ENCODE measurements at regions not wholly inside any gene's neighbourhood (a gene's known extent, or its start where the extent isn't known, plus 50 kb on each side); places are given as distances from the start of the nearest gene placed in this dataset.

DNA sequence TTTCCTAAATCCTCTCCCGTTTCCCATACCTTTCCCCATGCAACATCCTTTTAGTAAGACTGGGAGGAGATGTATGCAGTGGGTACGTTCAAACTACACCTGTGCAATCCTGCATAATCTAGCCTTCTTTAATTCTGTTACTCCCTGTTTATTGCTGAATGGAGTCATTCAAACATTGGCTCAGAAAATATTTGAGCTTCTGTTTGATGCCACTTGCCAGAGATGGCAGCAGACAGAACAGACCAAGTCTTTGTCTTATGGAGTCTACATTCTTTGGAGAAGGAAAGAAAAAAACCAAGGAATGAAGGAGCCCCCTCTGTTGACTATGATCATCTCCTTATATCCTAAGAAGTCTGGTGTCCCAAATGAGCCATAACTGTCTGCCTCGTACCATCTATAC lies 288.8 kb downstream of the HAPSTR1 start:
- H3K27ac ChIP-seq (ENCODE audit: low read depth, low read length): no peak overlapping the region
- no peaks in the 10 kb centered on the region for H3F3A ChIP-seq (ENCODE audit: insufficient read depth)
- no peaks in the 10 kb centered on the region for H3K9me2 ChIP-seq (replicated peaks; ENCODE audit: insufficient read depth, low read length)
- no peaks in the 10 kb centered on the region for H3K79me2 ChIP-seq (ENCODE audit: insufficient read depth, low read length)
- no peaks in the 10 kb centered on the region for H3K9me3 ChIP-seq (ENCODE audit: insufficient read depth, low read length)
- no peaks in the 10 kb centered on the region for H3K27me3 ChIP-seq (ENCODE audit: low read length)
- no peak overlapping the region for H3K4me2 ChIP-seq (ENCODE audit: low read depth, low read length, poor library complexity, severe bottlenecking)
- H3K36me3 ChIP-seq (ENCODE audit: low read length): no peaks in the 10 kb centered on the region
- no peak overlapping the region for H3K9ac ChIP-seq (ENCODE audit: low read length)
- TF ChIP-seq, protein P1, sequence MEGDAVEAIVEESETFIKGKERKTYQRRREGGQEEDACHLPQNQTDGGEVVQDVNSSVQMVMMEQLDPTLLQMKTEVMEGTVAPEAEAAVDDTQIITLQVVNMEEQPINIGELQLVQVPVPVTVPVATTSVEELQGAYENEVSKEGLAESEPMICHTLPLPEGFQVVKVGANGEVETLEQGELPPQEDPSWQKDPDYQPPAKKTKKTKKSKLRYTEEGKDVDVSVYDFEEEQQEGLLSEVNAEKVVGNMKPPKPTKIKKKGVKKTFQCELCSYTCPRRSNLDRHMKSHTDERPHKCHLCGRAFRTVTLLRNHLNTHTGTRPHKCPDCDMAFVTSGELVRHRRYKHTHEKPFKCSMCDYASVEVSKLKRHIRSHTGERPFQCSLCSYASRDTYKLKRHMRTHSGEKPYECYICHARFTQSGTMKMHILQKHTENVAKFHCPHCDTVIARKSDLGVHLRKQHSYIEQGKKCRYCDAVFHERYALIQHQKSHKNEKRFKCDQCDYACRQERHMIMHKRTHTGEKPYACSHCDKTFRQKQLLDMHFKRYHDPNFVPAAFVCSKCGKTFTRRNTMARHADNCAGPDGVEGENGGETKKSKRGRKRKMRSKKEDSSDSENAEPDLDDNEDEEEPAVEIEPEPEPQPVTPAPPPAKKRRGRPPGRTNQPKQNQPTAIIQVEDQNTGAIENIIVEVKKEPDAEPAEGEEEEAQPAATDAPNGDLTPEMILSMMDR (IDR thresholded peaks at IDR 0.05; ENCODE audit: insufficient read depth, low read length, poor library complexity, severe bottlenecking): no peak
- TF ChIP-seq EZH2phosphoT487 (conservative IDR thresholded peaks at IDR 0.05; ENCODE audit: low read length): no peak
- H4K20me1 ChIP-seq (ENCODE audit: low read depth, low read length): no peaks in the 10 kb centered on the region
- H3K4me3 ChIP-seq (ENCODE audit: insufficient read depth, low read length, poor library complexity, severe bottlenecking): no peak overlapping the region
- no peak overlapping the region for H2AFZ ChIP-seq (ENCODE audit: low read depth, low read length, severe bottlenecking)

DNA sequence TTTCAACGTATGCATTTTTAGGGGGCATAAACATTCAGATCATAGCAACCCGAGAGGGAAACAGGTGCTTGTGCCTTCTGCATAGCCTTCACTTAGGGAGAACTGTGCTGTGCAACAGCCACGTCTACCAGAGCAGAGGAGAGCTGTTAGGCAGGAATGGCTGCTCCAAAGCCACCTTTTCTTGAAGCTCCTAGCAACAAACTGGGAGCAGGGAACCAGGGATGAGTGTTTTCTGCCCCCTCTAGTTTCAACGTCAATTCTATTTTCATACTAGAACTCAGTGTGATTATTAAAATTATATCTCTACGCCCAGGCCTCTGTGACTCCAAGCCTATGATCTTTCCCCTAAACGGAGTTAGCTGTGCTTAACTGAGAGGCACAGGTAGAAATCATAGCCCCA lies 290.0 kb downstream of the HAPSTR1 start:
- H3K27me3 ChIP-seq (ENCODE audit: low read length): no peaks in the 10 kb centered on the region
- H4K20me1 ChIP-seq (ENCODE audit: low read depth, low read length): no peaks in the 10 kb centered on the region
- no peaks in the 10 kb centered on the region for H3K9me2 ChIP-seq (replicated peaks; ENCODE audit: insufficient read depth, low read length)
- H3K9me3 ChIP-seq (ENCODE audit: insufficient read depth, low read length): no peaks in the 10 kb centered on the region
- H3K27ac ChIP-seq (ENCODE audit: low read depth, low read length): no peak overlapping the region
- H2AFZ ChIP-seq (ENCODE audit: low read depth, low read length, severe bottlenecking): no peak overlapping the region
- TF ChIP-seq, protein P1 (IDR thresholded peaks at IDR 0.05; ENCODE audit: insufficient read depth, low read length, poor library complexity, severe bottlenecking): no peak
- TF ChIP-seq EZH2phosphoT487 (conservative IDR thresholded peaks at IDR 0.05; ENCODE audit: low read length): no peak
- no peaks in the 10 kb centered on the region for H3K36me3 ChIP-seq (ENCODE audit: low read length)
- no peaks in the 10 kb centered on the region for H3K79me2 ChIP-seq (ENCODE audit: insufficient read depth, low read length)
- no peak overlapping the region for H3K9ac ChIP-seq (ENCODE audit: low read length)
- H3F3A ChIP-seq (ENCODE audit: insufficient read depth): no peaks in the 10 kb centered on the region
- no peak overlapping the region for H3K4me2 ChIP-seq (ENCODE audit: low read depth, low read length, poor library complexity, severe bottlenecking)
- H3K4me3 ChIP-seq (ENCODE audit: insufficient read depth, low read length, poor library complexity, severe bottlenecking): no peak overlapping the region

DNA sequence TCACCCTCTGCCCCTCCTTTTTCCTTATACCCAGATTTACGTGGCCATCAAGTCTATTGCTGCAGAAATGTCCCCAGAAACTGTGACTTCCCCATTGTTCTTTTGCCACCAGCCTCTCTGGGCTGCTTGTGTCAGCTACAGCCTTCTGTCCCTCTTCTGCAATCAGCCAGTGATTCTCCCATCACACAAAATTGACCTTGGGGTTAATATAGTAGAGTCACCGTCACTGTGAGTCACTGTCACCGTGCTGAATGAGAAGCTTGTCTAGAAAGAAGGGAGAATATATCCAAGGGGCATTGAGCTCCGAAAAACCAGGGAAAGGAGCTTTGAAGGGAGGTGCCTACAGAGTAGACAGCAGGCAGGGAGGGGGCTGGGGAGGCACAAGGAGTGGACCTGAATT lies 290.5 kb downstream of the HAPSTR1 start:
- no peaks in the 10 kb centered on the region for H3K79me2 ChIP-seq (ENCODE audit: insufficient read depth, low read length)
- H3F3A ChIP-seq (ENCODE audit: insufficient read depth): no peaks in the 10 kb centered on the region
- no peaks in the 10 kb centered on the region for H4K20me1 ChIP-seq (ENCODE audit: low read depth, low read length)
- H3K9ac ChIP-seq (ENCODE audit: low read length): no peak overlapping the region
- H3K27ac ChIP-seq (ENCODE audit: low read depth, low read length): no peak overlapping the region
- H3K9me2 ChIP-seq (replicated peaks; ENCODE audit: insufficient read depth, low read length): no peaks in the 10 kb centered on the region
- TF ChIP-seq, protein P1 (IDR thresholded peaks at IDR 0.05; ENCODE audit: insufficient read depth, low read length, poor library complexity, severe bottlenecking): no peak
- no peak for TF ChIP-seq EZH2phosphoT487 (conservative IDR thresholded peaks at IDR 0.05; ENCODE audit: low read length)
- H3K27me3 ChIP-seq (ENCODE audit: low read length): no peaks in the 10 kb centered on the region
- H3K36me3 ChIP-seq (ENCODE audit: low read length): no peaks in the 10 kb centered on the region
- no peak overlapping the region for H3K4me3 ChIP-seq (ENCODE audit: insufficient read depth, low read length, poor library complexity, severe bottlenecking)
- no peak overlapping the region for H2AFZ ChIP-seq (ENCODE audit: low read depth, low read length, severe bottlenecking)
- no peaks in the 10 kb centered on the region for H3K9me3 ChIP-seq (ENCODE audit: insufficient read depth, low read length)
- H3K4me2 ChIP-seq (ENCODE audit: low read depth, low read length, poor library complexity, severe bottlenecking): no peak overlapping the region
